Retinal pigment epithelial cell (primary cell): ENCODE measurements at regions not wholly inside any gene's neighbourhood (a gene's known extent, or its start where the extent isn't known, plus 50 kb on each side); places are given as distances from the start of the nearest gene placed in this dataset.

Experiments
- DNase-seq: peaks from one replicate; pipeline ENCODE4 v3.0.0-alpha.2; 2010; ENCODE audit warnings: low read depth
- H3K4me3 ChIP-seq: 2 replicates; pipeline ENCODE4 v1.5.1; 2011; ENCODE audit warnings: mild to moderate bottlenecking, low read length, control low read depth, moderate library complexity
- TF ChIP-seq, protein P1 (sequence below): conservative IDR thresholded peaks from 2 replicates; pipeline ENCODE4 v1.5.1; 2011; ENCODE audit warnings: low read depth, low read length, control low read depth, inconsistent platforms

DNA sequence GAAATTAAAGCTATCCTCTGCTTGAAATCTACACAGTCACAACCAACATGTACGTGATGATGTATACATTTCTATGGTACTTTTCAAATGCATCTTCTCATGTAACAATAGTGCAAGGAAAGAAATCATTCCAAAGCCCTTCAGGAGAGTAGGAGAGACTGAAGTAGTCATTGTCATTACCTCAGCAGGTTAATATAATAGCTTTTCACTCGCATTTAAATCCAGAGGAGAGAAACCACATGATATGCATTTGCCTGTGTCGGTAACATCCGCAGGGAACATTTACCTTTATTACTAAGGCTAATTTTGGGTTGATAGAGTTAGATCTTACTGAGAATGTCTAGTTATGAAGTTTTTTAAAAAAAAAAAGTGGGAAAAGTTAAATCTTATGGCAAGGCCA is 186.6 kb upstream of the DTNBP1 start:
- no peak for DNase-seq
- H3K4me3 ChIP-seq: no peak overlapping the region
- TF ChIP-seq, protein P1, sequence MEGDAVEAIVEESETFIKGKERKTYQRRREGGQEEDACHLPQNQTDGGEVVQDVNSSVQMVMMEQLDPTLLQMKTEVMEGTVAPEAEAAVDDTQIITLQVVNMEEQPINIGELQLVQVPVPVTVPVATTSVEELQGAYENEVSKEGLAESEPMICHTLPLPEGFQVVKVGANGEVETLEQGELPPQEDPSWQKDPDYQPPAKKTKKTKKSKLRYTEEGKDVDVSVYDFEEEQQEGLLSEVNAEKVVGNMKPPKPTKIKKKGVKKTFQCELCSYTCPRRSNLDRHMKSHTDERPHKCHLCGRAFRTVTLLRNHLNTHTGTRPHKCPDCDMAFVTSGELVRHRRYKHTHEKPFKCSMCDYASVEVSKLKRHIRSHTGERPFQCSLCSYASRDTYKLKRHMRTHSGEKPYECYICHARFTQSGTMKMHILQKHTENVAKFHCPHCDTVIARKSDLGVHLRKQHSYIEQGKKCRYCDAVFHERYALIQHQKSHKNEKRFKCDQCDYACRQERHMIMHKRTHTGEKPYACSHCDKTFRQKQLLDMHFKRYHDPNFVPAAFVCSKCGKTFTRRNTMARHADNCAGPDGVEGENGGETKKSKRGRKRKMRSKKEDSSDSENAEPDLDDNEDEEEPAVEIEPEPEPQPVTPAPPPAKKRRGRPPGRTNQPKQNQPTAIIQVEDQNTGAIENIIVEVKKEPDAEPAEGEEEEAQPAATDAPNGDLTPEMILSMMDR: no peak

DNA sequence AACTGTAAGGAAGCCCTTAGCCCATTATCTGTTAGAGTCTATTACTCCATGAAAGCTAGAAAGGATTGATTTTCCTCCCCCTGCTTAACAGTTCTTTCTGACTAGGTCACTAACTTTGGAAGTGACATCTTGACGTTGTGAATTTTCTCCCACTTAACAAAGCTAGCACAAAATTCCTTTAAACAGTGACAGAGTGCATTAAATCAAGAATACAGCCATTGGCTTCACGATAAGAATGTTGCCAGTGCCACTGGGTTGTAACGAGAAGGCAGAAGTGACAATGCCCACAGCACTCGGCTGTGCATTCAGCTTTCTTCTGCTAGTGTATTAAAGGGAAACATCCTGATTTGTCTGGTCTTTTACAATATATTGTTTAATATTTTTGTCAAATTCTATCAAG is 182.7 kb upstream of the DTNBP1 start:
- H3K4me3 ChIP-seq: no peak overlapping the region
- TF ChIP-seq, protein P1: no peak
- no peak for DNase-seq

DNA sequence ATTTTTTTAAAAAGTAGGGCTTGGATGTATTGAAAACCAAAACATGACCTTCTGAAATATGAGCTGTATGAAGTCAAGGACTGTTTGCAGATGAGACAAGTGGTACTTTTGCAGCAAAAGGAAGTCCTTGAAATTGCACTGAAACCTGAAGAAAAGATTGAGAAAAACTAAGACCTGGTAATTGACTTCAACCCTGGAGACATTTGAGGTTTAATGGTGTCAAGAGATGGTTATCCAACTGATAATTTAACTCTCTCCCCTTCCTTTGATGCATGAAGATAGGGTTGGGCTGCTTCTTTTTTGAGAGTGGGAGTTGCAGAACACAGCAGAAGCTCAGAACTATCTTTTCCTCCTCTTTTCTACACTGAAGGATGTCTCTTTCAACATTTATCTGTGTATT is 180.9 kb upstream of the DTNBP1 start:
- TF ChIP-seq, protein P1: no peak
- H3K4me3 ChIP-seq: no peak overlapping the region

GRCh38 chr6:15843226-15843625 is 180.4 kb upstream of the DTNBP1 start:
- DNase-seq: no peak
- TF ChIP-seq, protein P1: no peak
- no peak overlapping the region for H3K4me3 ChIP-seq

More for the DNA sequence above, 180.9 kb upstream of the DTNBP1 start:
- DNase-seq: no peak

DNA sequence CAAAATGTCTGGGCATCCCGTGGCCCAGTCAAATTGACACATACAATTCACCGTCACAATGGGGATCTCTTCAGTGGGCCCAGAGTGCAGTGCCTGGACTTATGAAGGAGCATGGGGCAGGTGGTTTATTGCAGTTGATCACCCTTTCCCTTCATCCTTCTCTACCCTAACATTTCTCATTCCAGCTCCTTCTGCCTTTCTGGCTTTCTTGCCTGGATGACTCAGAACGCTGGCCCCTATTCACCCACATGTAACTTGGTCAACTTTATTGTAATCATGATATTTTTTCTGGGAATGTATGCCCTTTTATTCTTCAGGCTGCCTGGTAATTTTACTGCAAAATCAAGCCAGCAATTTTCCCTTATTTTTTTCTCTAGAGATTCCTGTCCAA is 179.9 kb upstream of the DTNBP1 start:
- no peak for DNase-seq
- TF ChIP-seq, protein P1: no peak
- no peak overlapping the region for H3K4me3 ChIP-seq

DNA sequence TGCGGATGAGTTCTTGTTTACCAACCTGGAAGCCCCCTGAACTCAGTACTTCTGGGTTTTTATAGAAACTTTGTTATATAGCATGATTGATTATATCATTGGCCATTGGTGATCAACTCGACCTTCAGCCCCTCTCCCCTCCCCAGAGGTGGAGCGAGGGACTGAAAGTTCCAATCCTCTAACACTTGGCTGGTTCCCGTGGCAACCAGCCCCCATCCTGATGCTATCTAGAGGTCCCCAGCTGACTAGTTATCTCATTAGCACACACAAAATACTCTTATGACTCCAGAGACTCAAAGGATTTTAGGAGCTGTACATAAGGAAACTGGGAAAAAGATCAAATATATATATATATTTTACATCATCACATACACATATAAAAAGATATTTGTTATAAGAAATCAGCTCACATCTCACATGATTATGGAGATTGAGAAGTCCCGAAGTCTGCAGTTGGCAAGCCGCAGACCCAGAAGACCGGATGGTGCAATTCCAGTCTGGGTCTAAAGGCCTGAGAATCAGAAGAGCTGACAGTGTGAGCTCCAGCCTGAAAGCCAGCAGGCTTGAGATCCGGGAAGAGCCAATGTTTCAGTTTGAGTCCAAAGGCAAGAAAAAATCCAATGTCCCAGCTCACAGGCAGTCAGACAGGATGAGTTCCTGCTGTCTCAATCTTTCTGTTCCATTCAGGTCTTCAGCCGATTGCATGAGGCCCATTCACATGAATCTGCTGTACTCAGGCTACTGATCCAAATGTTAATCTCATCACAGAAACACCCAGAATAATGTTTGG is 179.3 kb upstream of the DTNBP1 start:
- TF ChIP-seq, protein P1: no peak
- no peak for DNase-seq
- no peak overlapping the region for H3K4me3 ChIP-seq

- no peak for DNase-seq
- no peak overlapping the region for H3K4me3 ChIP-seq
- TF ChIP-seq, protein P1: no peak
These were observed 177.2 kb upstream of the DTNBP1 start for GRCh38 chr6:15839969-15840541.
